Parathyroid adenoma (tissue), 2 donors: ENCODE measurements at regions not wholly inside any gene's neighbourhood (a gene's known extent, or its start where the extent isn't known, plus 50 kb on each side); places are given as distances from the start of the nearest gene placed in this dataset.

Experiments used
- H2AFZ ChIP-seq: fragments of 300-600 bp; sonication (generic); one replicate; pipeline ENCODE4 v1.7.0; 2017; ENCODE audit warnings: antibody characterized with exemption, mild to moderate bottlenecking
- H3K27ac ChIP-seq: fragments of 300-600 bp; sonication (generic); one replicate; pipeline ENCODE4 v1.7.0; 2017
- H3K27me3 ChIP-seq: fragments of 300-600 bp; sonication (generic); one replicate; pipeline ENCODE4 v1.7.0; 2017; ENCODE audit warnings: low read length; ENCODE audit not compliant: control insufficient read depth, insufficient read depth
- H3K36me3 ChIP-seq: fragments of 300-600 bp; sonication (generic); one replicate; pipeline ENCODE4 v1.7.0; 2017; ENCODE audit warnings: low read length; ENCODE audit not compliant: control insufficient read depth, insufficient read depth
- H3K4me1 ChIP-seq: fragments of 300-600 bp; sonication (generic); one replicate; pipeline ENCODE4 v1.7.0; 2017; ENCODE audit warnings: control low read depth
- H3K4me2 ChIP-seq: fragments of 300-600 bp; sonication (generic); one replicate; pipeline ENCODE4 v1.7.0; 2017; ENCODE audit warnings: low read length
- H3K4me3 ChIP-seq: fragments of 300-600 bp; sonication (generic); one replicate; pipeline ENCODE4 v1.7.0; 2017; ENCODE audit warnings: low read depth, low read length
- H3K79me2 ChIP-seq: fragments of 300-600 bp; sonication (generic); one replicate; pipeline ENCODE4 v1.7.0; 2017; ENCODE audit warnings: control low read depth
- H3K9ac ChIP-seq: fragments of 300-600 bp; sonication (generic); one replicate; pipeline ENCODE4 v1.7.0; 2017; ENCODE audit warnings: mild to moderate bottlenecking
- H3K9me3 ChIP-seq: fragments of 300-600 bp; sonication (generic); one replicate; pipeline ENCODE4 v1.7.0; 2017; ENCODE audit warnings: low read length; ENCODE audit not compliant: control insufficient read depth
- TF ChIP-seq, protein P1 (sequence below): fragments of 300-600 bp; sonication (generic); IDR thresholded peaks from one replicate; pipeline ENCODE4 v1.7.0; 2017; ENCODE audit warnings: antibody characterized with exemption, mild to moderate bottlenecking
- donor health status: primary hyperparathyroidism.

DNA sequence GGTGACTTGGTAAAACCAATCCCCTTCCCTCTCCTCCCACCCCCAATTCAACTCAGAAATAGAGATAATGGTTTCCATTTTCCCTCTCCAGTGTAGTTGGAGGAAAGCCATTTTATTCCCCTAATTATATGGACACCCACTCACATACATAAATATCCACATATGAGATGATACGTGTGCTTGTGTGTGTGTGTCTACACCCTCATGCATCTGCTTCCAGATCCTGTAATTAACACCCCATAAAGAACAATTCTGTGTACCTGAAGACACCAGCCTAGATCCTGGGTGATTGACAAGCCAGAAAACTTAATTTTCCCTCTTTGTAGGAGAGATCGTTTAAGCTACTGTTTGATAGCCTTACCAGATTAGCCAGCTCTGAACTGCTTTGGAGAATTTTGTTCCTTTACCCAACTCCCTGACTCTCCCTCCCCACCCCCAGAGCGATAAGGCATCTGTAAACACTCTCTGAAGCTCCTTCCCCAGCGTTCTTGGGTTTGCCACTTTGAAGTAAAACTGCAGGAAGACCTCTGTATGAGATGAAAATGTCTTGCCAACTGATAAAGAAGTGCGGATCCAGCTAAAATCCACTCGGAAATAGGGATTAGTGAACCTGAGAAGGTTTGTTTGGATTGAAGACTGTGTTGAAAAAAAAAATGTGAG is 175.7 kb downstream of the RGS9 start:
- peak overlapping the region; percentile 85 for H3K27ac ChIP-seq
- peaks cover 41% of the 10 kb centered on the region for H3K4me1 ChIP-seq
- H3K27me3 ChIP-seq, result no peaks in the 10 kb centered on the region
- H3K4me3 ChIP-seq, result no peak overlapping the region
- H3K36me3 ChIP-seq, result no peaks in the 10 kb centered on the region
- peak overlapping the region; percentile 55 for H3K4me2 ChIP-seq
- peak overlapping the region; percentile 62 for H2AFZ ChIP-seq
- no peaks in the 10 kb centered on the region for H3K79me2 ChIP-seq
- no peak overlapping the region for H3K9ac ChIP-seq
- no peaks in the 10 kb centered on the region for H3K9me3 ChIP-seq
- TF ChIP-seq, protein P1, sequence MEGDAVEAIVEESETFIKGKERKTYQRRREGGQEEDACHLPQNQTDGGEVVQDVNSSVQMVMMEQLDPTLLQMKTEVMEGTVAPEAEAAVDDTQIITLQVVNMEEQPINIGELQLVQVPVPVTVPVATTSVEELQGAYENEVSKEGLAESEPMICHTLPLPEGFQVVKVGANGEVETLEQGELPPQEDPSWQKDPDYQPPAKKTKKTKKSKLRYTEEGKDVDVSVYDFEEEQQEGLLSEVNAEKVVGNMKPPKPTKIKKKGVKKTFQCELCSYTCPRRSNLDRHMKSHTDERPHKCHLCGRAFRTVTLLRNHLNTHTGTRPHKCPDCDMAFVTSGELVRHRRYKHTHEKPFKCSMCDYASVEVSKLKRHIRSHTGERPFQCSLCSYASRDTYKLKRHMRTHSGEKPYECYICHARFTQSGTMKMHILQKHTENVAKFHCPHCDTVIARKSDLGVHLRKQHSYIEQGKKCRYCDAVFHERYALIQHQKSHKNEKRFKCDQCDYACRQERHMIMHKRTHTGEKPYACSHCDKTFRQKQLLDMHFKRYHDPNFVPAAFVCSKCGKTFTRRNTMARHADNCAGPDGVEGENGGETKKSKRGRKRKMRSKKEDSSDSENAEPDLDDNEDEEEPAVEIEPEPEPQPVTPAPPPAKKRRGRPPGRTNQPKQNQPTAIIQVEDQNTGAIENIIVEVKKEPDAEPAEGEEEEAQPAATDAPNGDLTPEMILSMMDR, result no peak

- TF ChIP-seq, protein P1, result no peak
- peak overlapping the region; percentile 85 for H3K27ac ChIP-seq
- no peaks in the 10 kb centered on the region for H3K79me2 ChIP-seq
- no peaks in the 10 kb centered on the region for H3K36me3 ChIP-seq
- no peaks in the 10 kb centered on the region for H3K9me3 ChIP-seq
- H3K4me1 ChIP-seq, result peaks cover 50% of the 10 kb centered on the region
- no peak overlapping the region for H3K9ac ChIP-seq
- H3K4me3 ChIP-seq, result no peak overlapping the region
- peak overlapping the region; percentile 3 for H3K4me2 ChIP-seq
- H2AFZ ChIP-seq, result peak overlapping the region; percentile 62
- H3K27me3 ChIP-seq, result no peaks in the 10 kb centered on the region
Observed at GRCh38 chr17:65311261-65311660, 174.1 kb downstream of the RGS9 start.

GRCh38 chr17:65307961-65308316 is 170.8 kb downstream of the RGS9 start:
- no peak overlapping the region for H3K9ac ChIP-seq
- H3K4me2 ChIP-seq, result no peak overlapping the region
- no peak overlapping the region for H3K27ac ChIP-seq
- TF ChIP-seq, protein P1, result no peak
- peak overlapping the region; percentile 48 for H2AFZ ChIP-seq
- no peaks in the 10 kb centered on the region for H3K36me3 ChIP-seq
- H3K4me1 ChIP-seq, result peaks cover 41% of the 10 kb centered on the region
- H3K4me3 ChIP-seq, result no peak overlapping the region
- no peaks in the 10 kb centered on the region for H3K79me2 ChIP-seq
- no peaks in the 10 kb centered on the region for H3K9me3 ChIP-seq
- no peaks in the 10 kb centered on the region for H3K27me3 ChIP-seq

DNA sequence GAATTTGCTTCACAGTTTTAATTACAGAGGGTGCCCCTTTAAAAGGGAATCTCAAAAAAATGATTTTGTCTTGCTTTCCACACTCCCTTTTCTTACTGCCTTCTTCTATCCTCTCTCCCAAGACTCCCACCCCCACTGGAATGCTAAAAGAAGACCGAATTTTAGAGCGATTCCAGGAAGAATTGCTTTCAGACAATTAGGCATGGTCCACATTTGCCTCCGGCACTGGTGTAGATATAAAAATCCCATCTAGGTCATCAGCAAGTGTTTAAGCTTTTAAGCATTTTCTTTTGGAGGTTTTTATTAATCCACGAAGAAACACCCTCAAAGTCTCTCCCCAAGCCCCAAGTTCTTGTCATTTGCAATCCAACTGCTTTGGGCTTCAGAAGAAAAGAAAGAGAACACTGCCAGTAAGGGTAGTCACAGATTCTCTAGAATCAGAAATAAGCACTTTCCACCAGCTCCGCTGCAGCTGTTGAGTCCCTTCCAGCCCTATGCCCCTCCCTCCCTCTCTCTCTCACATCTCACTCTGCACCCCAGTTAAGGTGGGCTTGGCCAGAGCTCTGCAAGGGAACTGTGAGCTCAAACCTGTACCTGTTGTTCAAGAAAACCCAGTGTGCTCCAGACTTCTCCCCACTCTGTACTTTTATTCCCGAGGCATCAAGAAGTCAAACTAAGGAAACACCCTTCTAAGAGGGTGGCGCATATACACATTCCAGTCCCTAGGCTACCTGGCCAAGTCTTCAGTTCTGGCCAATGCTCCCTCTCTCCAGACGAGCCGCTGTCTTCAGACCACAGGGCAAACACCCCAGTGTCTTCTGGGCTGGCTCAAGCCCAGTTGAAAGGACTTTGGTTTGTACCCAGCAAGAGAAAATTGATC is 170.2 kb downstream of the RGS9 start:
- H3K36me3 ChIP-seq, result no peaks in the 10 kb centered on the region
- H3K79me2 ChIP-seq, result no peaks in the 10 kb centered on the region
- peaks cover 35% of the 10 kb centered on the region for H3K4me1 ChIP-seq
- no peaks in the 10 kb centered on the region for H3K9me3 ChIP-seq
- no peak overlapping the region for H3K4me2 ChIP-seq
- peak overlapping the region; percentile 48 for H2AFZ ChIP-seq
- H3K27ac ChIP-seq, result no peak overlapping the region
- no peak overlapping the region for H3K9ac ChIP-seq
- no peak overlapping the region for H3K4me3 ChIP-seq
- TF ChIP-seq, protein P1, result no peak
- no peaks in the 10 kb centered on the region for H3K27me3 ChIP-seq
